ENCODE measurements at regions not wholly inside any gene's neighbourhood (a gene's known extent, or its start where the extent isn't known, plus 50 kb on each side); places are given as distances from the start of the nearest gene placed in this dataset.

DNA sequence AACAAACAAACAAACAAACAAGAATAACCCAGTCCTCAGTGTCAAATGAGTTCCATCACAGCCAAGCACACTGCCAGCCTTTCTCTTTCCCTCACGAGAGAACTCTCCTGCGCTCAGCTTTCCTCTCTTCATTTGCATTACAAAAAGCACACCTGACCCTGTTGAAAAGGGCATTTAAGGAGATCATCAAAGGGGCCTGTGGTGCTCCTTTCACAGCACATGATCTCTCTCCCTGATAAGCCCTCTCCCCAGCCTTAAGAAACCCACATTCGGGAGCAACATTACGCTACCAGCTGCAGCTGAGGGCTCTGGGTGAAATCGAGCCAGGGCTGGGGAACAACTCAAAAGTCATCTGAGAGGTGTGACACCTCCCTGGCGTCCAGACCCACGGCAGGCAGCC, 165.6 kb upstream of the TMCC3 start:
- DNase-seq (ENCODE audit: low spot score), result peak; percentile 73

DNA sequence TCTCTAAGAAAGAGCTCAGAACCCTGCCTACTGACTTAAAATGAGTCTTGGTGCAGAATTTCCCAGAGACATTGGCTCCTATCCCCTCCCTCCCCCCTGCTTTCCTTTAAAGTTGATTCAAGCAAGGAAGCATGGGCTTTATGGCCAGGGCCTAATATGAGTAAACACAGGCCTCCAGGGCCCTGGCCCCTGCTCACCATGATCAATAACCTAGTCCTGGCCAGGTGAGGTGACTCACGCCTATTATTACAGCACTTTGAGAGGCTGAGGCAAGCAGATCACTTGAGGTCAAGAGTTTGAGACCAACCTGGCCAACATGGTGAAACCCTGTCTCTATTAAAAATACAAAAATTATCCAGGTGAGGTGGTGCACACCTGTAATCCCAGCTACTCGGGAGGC, 165.1 kb upstream of the TMCC3 start:
- DNase-seq (ENCODE audit: low spot score), result no peak

DNA sequence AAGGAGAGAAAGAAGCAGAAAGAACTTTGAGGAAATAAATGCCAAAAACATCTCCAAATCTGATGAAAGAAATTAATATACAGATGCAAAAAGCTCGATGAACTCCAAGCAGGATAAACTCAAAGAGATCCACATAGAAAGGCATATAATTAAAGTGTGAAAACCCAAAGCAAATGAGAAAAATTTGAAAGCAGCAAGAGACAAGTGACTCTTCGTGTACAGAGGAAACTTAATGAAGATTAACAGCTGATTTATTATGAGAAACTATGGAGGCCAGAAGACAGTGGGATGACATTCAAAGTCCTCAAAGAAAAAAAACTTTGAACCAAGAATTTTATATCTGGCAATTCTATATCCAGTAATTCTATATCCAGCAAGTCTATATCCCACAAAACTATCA, 163.0 kb upstream of the TMCC3 start:
- DNase-seq (ENCODE audit: low spot score), result no peak

DNA sequence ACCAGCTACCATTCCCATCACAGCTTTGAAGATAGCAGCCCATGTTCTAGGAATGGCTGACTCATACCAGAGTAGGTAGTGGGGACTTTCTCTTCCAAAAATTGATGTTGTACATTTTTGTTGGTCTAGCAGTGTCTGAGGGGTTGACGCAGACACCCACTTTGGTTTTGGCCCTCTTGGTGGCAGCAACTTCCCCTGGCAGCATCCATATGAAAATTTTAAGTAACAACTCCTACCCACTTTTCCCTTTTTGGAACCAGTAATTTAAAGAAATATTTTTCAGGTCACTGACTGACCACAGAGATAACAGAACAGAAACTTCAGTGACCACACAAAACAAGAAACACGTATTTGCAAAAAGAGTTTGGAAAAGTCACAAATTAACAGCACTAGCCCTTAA, 162.0 kb upstream of the TMCC3 start:
- DNase-seq (ENCODE audit: low spot score), result no peak

DNA sequence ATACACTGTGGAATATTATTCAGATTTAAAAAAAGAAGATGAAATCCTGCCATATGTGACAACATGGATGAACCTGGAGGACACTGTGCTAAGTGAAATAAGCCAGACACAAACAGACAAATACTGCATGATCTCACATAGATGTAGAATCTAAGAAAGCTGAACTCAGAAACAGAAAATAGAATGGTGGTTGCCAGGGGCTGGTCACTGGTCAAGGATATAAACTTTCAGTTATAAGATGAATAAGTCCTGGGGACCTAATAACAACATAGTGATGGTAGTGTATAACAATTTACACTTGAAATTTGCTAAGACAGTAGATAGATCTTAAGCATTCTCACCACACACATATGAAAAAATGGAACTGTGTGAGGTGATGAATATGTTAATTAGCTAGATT, 161.3 kb upstream of the TMCC3 start:
- DNase-seq (ENCODE audit: low spot score), result no peak

DNA sequence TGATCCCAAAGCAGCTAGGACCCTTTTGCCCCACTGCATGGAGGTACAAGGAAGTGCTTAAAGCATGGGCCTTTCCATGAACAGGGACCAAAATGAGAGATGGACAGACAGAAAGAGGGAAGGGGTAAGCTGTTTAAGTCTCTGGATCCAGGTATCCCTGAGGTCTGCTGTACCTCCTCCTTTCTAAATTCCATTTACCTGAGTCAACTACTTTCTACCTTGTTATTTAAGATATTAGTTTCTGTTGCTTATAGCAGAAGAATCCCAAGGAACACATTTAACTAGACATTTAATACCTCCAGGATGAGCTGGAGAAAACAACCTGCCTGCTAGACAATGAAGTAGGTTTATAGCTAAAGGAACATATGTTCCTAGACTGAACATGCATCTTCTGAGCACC, 157.6 kb upstream of the TMCC3 start:
- no peak for DNase-seq (ENCODE audit: low spot score)

DNA sequence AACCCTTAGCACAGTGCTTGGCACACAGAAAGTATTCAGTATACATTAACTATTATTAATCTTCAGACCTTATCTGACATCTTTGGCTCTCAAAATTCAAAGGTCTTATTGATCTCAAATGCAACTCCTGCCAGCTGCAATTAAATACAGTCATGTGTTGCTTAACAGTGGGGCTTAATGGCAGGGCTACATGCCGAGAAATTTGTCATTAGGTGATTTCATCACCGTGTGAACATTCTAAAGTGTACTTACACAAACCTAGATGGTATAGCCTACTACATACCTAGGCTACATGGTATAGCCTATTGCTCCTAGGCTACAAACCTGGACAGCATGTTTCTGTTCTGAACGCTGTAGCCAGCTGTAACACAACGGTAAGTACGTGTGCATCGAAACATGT, 156.3 kb upstream of the TMCC3 start:
- no peak for DNase-seq (ENCODE audit: low spot score)

DNA sequence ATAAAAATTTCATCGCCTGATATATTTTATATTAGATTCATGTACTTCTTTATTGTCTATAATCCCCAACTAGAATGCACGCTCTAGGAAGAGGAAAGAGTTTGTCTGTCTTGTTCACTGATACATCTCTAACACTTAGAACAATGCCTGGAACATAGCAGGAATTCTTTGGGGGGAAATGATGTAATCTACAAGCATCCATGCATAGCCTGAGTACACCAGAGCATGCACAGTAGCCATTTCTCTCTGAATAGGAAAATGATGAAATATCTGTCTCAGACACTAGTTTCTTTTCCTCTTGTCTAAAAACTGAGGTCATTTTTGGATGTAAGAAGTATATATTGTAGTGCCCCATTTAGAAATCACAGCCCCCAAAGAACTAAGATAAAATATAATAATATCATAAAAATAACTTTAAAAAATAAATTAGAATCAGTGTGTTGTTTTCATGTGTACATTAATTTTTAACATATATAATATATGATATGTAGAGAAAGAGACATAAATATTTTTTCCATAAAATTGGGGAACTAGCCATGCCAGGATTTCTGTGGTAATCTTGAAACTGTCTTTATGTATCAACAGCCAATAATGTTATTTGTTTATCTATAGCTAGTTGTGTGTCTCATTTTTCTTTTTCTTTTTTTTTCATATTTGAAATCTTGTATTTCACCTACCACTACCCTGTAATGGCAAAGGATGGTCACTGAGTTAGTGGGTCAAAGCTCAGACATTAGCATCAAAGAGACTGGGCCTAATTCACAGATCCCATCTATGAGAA, 155.6 kb upstream of the TMCC3 start:
- no peak for DNase-seq (ENCODE audit: low spot score)

DNA sequence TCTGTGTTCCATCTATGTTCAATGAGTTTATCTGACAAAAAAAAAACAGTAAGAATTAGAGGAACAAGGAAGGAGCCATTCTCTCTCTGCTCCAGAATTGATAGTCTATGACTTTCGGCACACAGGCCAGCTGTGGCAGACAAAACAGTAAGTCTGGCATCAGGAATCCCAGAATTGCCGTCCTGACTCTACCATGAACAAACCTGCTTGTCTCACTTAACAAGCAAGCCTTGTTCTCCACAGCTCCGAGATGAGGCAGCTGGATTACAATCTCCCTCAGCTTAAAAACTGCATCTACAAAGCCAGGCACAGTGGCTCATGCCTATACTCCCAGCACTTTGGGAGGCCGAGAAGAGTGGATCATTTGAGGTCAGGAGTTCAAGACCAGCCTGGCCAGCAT, 153.6 kb upstream of the TMCC3 start:
- DNase-seq (ENCODE audit: low spot score), result no peak

DNA sequence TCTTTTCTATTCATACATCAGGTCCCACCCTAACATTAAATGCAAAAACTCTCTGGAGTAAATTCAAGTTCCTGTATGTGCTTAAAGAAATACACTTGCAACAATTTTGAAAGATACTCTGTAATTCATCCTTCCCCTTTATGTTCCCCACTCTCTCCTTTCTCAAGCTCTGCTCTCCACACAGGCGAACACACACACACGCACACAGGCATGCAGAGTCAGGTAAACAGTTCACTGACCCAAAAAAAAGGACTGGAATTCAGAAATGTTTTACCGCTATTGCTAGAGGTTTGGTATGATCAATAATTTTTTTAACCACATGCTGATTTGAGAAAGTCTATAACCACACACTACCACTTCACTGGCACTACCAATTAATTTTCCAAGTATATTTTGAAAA, 152.4 kb upstream of the TMCC3 start:
- no peak for DNase-seq (ENCODE audit: low spot score)

DNA sequence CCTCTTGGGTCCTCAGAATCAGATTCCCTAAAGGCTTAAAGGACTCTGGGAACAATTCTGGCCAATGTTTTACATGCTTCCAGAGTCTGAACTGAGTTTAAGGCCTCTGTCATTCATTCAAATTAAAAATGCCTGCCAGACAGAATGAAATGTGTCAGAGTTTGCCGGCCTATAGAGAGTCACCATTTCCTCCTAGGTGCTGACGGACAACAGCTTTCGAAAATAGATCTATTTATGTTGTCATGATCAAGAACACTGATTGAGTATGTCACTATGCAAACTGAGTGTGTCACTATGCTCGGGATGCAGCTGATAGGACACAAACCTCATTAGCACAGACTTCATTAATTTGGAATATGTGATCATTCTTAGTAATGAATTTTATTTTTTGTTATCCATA, 151.4 kb upstream of the TMCC3 start:
- no peak for DNase-seq (ENCODE audit: low spot score)

DNA sequence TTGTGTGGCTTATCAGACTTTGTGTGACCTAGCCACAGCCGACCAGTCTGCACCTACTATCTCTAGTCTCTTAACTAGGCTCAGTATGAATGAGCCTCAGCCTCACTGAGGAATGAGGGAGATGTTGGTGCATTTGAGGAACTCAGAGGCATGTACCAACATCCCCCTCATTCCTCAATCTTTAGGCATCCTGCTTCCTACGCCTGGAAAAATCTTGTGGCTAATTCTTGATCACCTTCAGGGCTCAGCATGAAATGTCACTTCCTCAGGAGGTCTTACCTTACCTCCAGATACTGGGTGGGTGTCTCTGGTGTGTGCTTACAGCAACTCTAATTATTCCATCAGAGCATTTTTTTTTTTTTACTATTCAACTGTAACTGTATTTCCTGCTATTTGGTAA, 148.8 kb upstream of the TMCC3 start:
- DNase-seq (ENCODE audit: low spot score), result no peak

DNA sequence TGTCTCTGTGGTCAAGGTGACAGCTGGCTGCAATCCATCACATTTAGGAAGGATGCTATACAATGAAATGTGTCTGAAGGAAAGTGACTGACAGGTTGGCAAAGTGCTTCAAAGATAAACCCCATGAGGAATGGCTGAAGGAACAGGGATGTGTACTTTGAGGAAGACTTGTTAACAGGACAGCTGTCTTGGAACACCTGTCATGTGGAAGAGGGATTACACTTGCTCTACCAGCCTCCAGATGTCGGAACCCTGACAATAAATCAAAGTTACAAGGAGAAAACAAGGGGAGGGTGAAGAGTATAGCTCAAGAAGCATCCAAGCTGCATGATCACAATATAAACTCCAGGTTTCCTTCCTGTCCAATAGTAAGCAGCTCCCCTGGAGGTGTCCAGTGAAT, 147.8 kb upstream of the TMCC3 start:
- no peak for DNase-seq (ENCODE audit: low spot score)

DNA sequence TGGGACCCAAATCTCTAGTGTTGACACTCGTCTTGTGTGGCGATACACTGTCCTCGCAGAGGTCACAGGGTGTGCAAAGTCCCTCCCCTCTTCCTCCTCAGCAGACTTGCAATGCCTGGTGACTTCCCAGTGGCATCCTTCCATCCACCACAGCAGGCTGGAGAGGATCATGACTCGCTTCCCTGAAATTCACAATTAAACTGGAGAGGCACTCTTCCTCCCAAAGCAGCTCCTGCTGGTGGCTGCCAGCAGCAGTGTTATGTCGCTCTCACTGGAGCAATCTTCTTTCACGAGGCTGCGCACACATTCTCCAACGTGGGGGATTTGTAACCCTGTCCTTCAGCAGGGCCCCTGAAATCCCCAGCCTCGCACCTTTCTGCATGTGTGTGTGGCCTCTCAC, 145.2 kb upstream of the TMCC3 start:
- DNase-seq (ENCODE audit: low spot score), result peak; percentile 36

DNA sequence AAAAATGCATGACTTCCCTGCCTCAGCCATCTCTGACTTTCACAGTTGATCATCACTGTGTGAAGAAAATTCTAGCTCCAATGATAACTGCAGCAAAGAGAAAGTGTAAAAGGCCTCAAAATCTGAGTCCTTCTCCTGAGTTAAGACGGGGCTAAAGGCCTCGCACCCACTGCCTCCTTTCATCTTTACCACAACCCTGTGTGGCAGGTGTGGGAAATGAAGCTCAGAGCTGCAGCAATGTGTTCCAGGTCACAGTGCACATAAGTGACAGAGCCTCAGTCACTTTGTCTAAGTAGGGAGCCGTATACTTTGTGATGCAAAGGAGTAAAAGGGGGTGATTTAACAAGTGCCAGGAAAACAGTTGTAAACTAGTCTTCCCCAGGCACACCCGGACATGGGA, 144.7 kb upstream of the TMCC3 start:
- no peak for DNase-seq (ENCODE audit: low spot score)

DNA sequence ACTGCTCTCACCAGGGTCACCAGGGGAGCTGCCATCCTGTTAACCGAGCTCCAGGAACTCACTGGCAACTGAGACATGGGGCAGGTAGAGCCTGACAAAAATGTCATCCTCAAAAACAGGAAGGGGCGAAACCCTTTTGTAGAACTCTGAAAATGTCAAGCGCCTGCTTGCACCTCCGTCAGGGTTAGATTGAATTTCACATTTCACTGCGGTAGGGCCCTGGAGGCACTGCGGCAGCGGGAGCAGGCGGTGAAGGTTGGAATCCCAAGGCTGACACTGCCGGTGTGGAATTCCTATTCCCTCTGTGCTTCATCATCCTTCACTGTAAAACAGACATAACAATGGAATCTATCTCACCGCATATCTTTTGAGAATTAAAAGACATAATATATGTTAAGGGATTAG, 142.8 kb upstream of the TMCC3 start:
- DNase-seq (ENCODE audit: low spot score), result no peak

DNA sequence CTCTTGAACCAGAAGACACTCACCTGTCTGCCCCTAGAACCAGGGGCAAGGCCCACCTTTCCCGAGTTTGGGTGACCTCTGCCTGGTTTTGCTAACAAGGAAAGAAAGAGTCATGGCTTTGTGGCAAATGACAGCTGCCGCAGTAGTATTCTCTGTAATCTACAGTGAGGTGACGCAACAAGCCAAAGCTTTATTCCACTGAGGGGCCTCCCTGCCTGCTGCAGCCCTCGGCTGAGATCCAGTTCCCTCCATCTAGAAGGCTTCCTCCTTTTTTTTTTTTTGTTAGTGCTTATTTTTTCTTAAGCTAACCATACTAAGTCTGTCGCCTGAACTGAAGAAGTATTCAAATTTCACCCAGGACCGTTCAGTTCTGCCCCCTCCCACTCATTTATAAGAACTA, 142.3 kb upstream of the TMCC3 start:
- DNase-seq (ENCODE audit: low spot score), result no peak

DNA sequence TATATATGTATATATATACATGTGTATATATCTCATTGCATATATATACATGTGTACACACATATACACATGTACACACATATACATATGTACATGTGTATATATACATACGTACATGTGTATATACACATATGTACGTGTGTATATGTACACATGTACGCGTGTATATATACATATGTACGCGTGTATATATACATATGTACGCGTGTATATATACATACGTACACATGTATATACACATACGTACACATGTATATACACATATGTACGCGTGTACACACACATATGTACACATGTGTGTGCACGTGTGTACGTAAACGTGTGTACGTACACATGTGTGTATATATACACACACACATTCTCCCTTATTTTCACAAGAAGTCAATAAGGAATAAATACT, 141.6 kb upstream of the TMCC3 start:
- DNase-seq (ENCODE audit: low spot score), result no peak

DNA sequence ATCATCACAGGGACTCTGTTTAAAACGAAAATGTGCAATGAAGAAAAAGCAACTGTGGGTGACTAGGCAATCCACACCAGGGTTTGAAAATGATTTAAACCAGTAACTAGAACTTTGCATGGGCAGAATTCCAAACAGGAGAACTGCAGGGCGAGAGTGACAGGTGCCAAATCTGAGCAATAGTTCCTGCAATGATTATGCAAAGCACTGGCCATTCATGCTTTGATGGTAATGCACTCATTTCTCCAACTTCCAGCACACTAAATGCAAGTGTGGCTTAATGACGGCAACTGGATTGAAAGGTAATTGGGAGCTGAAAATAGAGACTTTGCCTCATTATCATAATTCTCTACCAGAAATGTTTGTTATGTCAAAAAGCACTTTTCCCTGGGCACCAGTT, 140.5 kb upstream of the TMCC3 start:
- no peak for DNase-seq (ENCODE audit: low spot score)

DNA sequence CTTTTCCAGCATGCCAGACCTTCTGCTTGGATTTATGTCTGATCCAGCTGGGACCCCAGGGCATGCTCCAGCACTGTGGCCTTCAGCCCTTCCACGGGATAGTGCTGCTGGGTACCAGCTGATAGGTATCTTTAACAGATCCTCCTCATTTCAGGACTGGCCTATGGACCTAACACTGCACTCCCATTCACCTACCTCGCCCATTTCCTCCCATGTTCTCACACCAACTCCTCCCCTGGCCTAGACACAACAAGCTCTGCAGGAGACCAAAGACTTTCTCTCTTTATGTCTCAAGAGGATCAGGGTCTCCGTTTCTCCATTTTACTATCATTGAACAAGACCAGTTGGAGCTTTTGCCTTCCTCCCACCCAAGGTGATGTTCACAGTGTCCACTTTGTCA, 140.0 kb upstream of the TMCC3 start:
- no peak for DNase-seq (ENCODE audit: low spot score)

DNA sequence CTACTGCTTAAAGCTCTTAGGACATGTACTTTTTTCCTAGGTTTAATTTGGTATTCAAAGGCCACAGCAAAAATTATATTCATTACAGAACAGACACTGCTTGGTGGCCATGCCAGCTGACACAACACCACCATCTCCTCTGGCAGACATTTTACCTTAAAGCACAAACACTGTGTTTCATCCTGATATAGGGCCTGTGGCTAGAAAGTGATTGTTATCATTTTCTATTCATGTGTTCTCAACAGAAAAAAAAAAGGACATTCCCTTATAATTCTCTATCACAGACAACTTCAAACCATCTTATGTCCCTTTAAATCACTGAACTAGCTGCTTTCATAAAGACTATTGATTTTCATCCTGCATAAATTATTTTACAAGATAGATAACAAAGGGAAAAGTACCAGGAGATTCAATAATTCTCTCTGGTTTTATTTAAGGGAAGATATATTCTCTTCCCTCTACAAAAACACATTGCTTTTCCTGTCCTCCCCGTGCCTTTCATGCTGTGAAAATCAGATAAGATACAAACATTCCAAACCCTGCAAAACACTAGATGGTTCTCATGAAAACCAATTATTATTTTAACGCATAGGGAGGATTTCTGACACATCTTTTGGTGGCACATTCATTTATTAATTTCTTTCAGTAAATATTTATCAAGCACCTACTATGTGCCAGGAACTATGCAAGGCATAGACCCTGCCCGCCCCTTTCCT, 139.3 kb upstream of the TMCC3 start:
- no peak for DNase-seq (ENCODE audit: low spot score)

DNA sequence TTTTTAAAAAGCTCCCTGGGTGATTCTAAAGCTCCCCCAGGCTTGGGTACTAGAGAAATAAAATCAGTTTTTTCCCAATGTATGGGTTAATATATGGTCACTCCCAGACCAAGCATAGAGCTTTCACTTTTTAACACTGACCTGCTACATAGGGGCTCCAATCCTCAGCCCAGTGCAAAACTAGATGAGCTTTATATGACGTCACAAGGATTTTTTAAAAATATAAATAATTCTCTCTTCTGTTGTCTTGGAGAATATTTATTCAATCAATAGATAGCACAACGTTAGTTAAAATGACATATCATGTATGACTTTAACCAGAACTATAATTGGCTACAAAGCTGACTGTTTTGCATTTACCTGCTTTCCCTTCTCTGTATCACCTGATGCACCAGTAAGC, 137.9 kb upstream of the TMCC3 start:
- no peak for DNase-seq (ENCODE audit: low spot score)

DNA sequence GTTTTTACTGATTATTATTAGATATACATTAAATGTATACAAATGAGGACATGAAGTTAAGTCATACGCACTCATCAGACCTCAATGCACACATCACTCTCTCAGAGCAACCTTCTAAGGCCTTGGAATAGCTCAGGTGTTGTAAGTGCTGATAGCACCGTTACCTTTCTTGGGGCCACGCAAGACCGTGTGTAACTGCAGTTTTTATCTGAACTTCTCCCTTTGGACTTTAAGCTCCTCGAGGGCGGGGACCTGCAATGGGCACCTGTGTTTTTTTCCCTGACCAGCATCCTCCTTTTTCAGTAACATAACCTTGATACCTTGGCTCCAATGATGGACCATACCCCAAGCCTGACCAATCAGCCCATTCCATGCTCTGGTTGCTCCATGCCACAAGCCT, 136.5 kb upstream of the TMCC3 start:
- no peak for DNase-seq (ENCODE audit: low spot score)

DNA sequence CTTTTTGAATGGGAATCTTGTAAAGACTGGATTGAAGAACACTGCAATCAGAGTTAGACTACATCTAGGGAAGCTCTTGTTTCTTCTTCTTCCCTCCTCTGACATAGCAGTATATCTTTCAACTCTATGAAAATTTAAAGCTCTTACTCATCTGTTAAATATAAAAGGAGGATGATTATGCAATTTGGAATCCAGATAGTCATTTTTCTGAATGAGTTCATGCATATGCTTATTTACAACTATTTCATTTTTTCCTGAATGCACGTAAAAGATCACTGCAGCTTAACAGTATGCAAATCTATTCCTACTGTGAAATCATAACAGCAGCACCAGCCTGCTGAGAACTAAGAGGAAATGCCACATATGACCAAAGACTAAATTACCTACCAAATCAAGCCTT, 133.5 kb upstream of the TMCC3 start:
- no peak for DNase-seq (ENCODE audit: low spot score)
